IPS-18c (cell line): ENCODE measurements at regions not wholly inside any gene's neighbourhood (a gene's known extent, or its start where the extent isn't known, plus 50 kb on each side); places are given as distances from the start of the nearest gene placed in this dataset.

Experiments used
- H3K4me3 ChIP-seq: 2 replicates; pipeline ENCODE4 v1.7.0; 2013; ENCODE audit warnings: low read depth, mild to moderate bottlenecking, low read length, moderate library complexity; ENCODE audit not compliant: insufficient read depth
- H3K9me3 ChIP-seq: one replicate; pipeline ENCODE4 v1.6.1; 2013; ENCODE audit warnings: mild to moderate bottlenecking, low read length, moderate library complexity; ENCODE audit not compliant: control insufficient read depth, insufficient read depth

- no peak overlapping the region for H3K4me3 ChIP-seq
- H3K9me3 ChIP-seq: no peaks in the 10 kb centered on the region
These were observed 347.4 kb upstream of the ADGRL2 start for GRCh38 chr1:81453367-81453703.

- Histone ChIP-seq H3K4me3 (no peak overlapping the region), H3K9me3 (no peaks in the 10 kb centered on the region)
These were observed 347.9 kb upstream of the ADGRL2 start for GRCh38 chr1:81452693-81453366.

- H3K9me3 ChIP-seq: no peaks in the 10 kb centered on the region
These were observed 350.9 kb upstream of the ADGRL2 start for GRCh38 chr1:81449786-81450185.

GRCh38 chr1:81446000-81446669 is 354.6 kb upstream of the ADGRL2 start:
- no peak overlapping the region for H3K4me3 ChIP-seq
- H3K9me3 ChIP-seq: no peaks in the 10 kb centered on the region

More at GRCh38 chr1:81449786-81450185, 350.9 kb upstream of the ADGRL2 start:
- no peak overlapping the region for H3K4me3 ChIP-seq

- Histone ChIP-seq H3K9me3 (peaks cover 4% of the 10 kb centered on the region), H3K4me3 (no peak overlapping the region)
These were observed 357.4 kb upstream of the ADGRL2 start for GRCh38 chr1:81443288-81443687.

- peaks cover 4% of the 10 kb centered on the region for H3K9me3 ChIP-seq
- H3K4me3 ChIP-seq: no peak overlapping the region
These were observed 361.5 kb upstream of the ADGRL2 start for GRCh38 chr1:81439046-81439823.

GRCh38 chr1:81437649-81438048 is 363.1 kb upstream of the ADGRL2 start:
- H3K4me3 ChIP-seq: no peak overlapping the region
- peaks cover 4% of the 10 kb centered on the region for H3K9me3 ChIP-seq

GRCh38 chr1:81437213-81437612 is 363.5 kb upstream of the ADGRL2 start:
- Histone ChIP-seq H3K9me3 (peaks cover 4% of the 10 kb centered on the region), H3K4me3 (no peak overlapping the region)

GRCh38 chr1:81435175-81435574 is 365.6 kb upstream of the ADGRL2 start:
- H3K9me3 ChIP-seq: peaks cover 4% of the 10 kb centered on the region
- no peak overlapping the region for H3K4me3 ChIP-seq

- no peaks in the 10 kb centered on the region for H3K9me3 ChIP-seq
- H3K4me3 ChIP-seq: no peak overlapping the region
These were observed 367.1 kb upstream of the ADGRL2 start for GRCh38 chr1:81433676-81434075.

GRCh38 chr1:81432654-81433109 is 368.1 kb upstream of the ADGRL2 start:
- Histone ChIP-seq H3K4me3 (no peak overlapping the region), H3K9me3 (no peaks in the 10 kb centered on the region)

- Histone ChIP-seq H3K4me3 (no peak overlapping the region), H3K9me3 (no peaks in the 10 kb centered on the region)
These were observed 368.7 kb upstream of the ADGRL2 start for GRCh38 chr1:81432059-81432458.

GRCh38 chr1:81431624-81432000 is 369.1 kb upstream of the ADGRL2 start:
- no peaks in the 10 kb centered on the region for H3K9me3 ChIP-seq
- H3K4me3 ChIP-seq: no peak overlapping the region

GRCh38 chr1:81430955-81431623 is 369.6 kb upstream of the ADGRL2 start:
- no peak overlapping the region for H3K4me3 ChIP-seq

GRCh38 chr1:81430236-81430938 is 370.3 kb upstream of the ADGRL2 start:
- H3K9me3 ChIP-seq: no peaks in the 10 kb centered on the region
- no peak overlapping the region for H3K4me3 ChIP-seq

More at GRCh38 chr1:81430955-81431623, 369.6 kb upstream of the ADGRL2 start:
- no peaks in the 10 kb centered on the region for H3K9me3 ChIP-seq

GRCh38 chr1:81428998-81429397 is 371.7 kb upstream of the ADGRL2 start:
- Histone ChIP-seq H3K4me3 (no peak overlapping the region), H3K9me3 (no peaks in the 10 kb centered on the region)

- H3K9me3 ChIP-seq: no peaks in the 10 kb centered on the region
- H3K4me3 ChIP-seq: no peak overlapping the region
These were observed 375.9 kb upstream of the ADGRL2 start for GRCh38 chr1:81424816-81425215.
